HG03097 (cell line): ENCODE measurements at regions not wholly inside any gene's neighbourhood (a gene's known extent, or its start where the extent isn't known, plus 50 kb on each side); places are given as distances from the start of the nearest gene placed in this dataset.
"Not testable (repeated sequence)": the region's sequence is repeated elsewhere in the genome, so short reads cannot be mapped to it uniquely, and the experiment has no call there.

ENCODE experiments used
- ATAC-seq: cut with Tn5 transposase; IDR thresholded peaks from one replicate; pipeline ENCODE4 v1.9.1; 2021; ENCODE audit not compliant: unreplicated experiment, low FRiP score

DNA sequence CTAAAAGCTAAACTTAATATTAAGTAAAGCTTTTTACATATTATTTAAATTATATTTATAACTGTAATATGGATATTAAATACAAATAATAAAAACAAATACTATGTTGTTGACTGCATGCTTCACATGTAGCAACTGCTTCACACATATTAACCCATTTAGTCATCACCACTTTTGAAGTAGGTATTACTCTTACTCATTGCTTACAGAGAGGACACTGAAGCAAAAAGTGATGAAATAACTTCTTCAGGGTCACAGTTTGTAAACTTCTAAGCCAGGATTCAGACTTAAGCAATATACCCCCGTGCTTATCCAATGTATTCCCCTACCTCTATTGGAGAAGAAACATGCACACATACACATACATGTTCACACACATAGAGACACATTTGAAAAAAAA lies 166.6 kb downstream of the DKK2 start:
- no peak for ATAC-seq

- no peak for ATAC-seq
These were observed 167.6 kb downstream of the DKK2 start for GRCh38 chr4:106868381-106869035.

DNA sequence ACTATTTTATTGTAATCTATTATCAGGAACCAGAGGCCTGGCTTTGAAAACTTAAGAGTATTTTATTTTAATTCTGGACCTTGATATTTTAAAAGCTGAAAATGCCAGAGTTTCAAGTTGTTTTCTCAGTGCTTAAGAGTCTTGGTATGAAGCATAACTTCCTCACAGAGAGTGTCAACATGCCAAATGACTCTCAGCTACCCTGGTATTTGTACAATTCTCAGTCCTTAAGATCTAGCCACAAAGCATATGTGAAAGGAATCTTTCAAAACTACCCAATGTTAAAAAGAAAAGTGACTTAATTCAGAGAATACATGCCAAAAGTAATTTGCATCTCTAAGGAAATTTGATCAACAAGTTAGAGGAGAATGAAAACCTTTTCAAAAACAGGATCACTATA lies 171.9 kb downstream of the DKK2 start:
- ATAC-seq: no peak

- ATAC-seq: no peak
These were observed 181.4 kb downstream of the DKK2 start for GRCh38 chr4:106854569-106855351.

GRCh38 chr4:106852426-106852825 lies 183.7 kb downstream of the DKK2 start:
- no peak for ATAC-seq

DNA sequence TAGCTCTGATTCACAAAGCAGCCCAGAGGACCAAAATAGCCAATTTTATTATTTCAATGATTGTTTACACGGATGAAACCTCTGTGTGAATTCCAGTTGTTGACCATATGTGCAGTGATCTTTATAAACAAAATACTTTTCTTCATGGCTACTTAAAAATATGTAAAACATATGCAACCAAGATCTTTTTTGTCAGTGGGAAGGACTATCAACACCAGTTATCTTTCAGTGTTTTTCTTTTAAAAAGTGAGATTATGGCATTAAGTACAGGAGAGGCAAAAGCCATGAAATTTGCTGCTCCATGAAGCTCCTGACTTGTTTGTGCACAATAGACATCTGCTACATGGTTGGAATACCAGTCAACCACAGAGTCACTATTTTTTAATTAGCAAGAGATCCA lies 184.4 kb downstream of the DKK2 start:
- ATAC-seq: no peak

DNA sequence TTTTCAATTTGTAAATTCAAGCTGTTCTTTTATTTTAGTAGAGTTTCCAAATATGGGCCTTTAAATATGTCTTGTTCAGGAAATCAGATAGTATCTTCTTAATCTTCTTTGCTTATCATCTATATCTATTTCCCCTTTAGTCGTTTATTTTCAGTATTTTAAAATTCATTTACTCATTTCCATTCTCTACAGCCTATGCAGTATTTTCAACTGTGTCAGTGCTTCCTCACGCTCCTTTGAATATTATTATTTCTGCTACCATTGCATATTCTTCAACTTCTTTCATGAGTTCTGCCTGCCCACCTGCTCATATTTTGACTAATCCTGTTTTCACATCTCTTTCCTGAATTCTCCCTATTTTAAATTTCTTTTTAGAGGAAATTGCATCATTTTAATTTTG lies 185.4 kb downstream of the DKK2 start:
- no peak for ATAC-seq

GRCh38 chr4:106835919-106836318 lies 200.2 kb downstream of the DKK2 start:
- no peak for ATAC-seq

DNA sequence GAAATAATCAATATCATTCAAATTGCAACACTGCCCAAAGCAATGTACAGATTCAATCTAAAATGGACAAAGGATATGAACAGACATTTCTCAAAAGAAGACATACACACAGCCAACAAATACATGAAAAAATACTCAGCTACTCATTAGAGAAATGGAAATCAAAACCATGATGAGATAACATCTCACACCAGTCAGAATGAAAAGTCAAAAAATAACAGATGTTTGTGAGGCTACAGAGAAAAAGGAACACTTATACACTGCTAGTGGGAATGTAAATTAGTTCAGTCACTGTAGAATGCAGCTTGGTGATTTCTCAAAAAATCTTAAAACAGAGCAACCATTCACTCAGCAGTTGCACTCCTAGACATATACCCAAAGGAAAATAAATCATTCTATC lies 205.2 kb downstream of the DKK2 start:
- ATAC-seq: peak; percentile 61

DNA sequence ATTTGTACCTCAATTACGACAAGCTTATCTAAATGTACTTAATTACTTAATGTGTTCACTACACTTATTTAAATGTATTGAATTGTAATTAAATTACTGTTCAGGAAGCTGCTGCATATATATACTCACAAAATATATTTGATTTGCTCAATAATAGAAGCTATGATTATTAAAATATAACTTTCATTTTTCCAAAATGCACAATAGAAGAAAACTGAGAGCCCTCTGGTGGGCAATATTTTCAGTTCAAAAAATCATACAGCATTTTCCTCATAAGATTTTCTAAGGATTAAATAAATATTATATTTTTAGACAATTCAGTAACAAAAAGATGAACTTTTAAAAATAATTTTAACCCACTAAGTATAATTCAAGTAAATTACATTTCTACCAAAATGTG lies 217.3 kb downstream of the DKK2 start:
- no peak for ATAC-seq

DNA sequence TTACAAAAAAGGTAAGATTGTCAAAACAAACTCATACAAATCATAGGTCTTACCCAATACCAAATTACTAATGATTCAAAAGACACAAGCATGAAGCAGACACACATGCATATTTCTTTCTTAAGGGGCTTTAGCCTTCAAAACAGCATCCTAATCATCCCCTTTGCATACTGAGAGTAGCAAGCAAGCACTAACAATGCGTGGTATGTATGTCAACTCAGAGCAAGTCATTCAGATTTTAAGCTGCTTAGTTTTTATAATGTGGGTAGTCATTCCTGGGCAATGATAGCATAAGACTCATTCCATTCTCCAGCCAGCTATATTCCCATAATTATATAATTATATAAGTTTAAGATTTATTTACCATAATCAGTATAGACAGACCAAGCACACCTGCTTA lies 219.6 kb downstream of the DKK2 start:
- no peak for ATAC-seq

- ATAC-seq: no peak
These were observed 226.0 kb downstream of the DKK2 start for GRCh38 chr4:106810122-106810521.

DNA sequence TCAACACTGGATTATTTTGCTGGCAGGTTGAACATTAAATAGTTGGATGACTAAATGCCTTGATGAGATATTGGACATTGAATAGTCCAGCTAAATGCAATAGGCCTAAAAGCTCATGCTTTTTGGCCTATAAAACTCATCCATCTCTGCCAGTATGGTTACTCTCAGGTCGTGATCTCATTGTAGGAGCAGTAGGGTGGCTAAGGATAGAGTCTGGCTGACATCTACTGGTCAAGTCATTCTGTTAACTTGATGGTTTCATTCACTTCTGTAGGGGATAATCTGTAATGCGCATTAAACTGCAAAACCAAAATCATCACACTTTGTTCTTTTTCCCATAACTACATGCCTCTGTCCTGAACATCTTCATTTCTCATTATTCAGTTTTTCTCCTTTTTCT lies 227.0 kb downstream of the DKK2 start:
- ATAC-seq: peak; percentile 65

- ATAC-seq: no peak
These were observed 229.8 kb downstream of the DKK2 start for GRCh38 chr4:106806158-106806797.

GRCh38 chr4:106803083-106803482 lies 233.0 kb downstream of the DKK2 start:
- ATAC-seq: no peak

GRCh38 chr4:106801386-106801785 lies 234.7 kb downstream of the DKK2 start:
- no peak for ATAC-seq

DNA sequence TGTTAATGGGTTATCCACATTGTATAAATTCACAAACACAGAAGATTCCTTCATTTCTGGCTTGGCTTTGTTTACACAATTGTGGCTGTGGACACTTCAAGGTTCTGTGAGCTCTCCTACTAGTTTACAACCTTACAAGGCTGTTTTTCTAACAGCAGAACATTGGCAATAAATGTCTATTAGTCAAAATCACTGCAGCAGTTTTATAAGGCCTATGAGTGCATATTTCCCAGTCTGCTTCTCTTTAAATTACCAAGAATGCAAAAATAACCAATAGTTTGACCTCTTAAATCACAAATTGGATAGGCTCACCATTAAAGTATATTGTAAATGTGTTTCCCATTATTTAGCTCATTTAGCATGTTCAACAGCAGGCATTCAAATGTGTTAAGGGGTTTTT lies 239.2 kb downstream of the DKK2 start:
- no peak for ATAC-seq

- no peak for ATAC-seq
These were observed 240.8 kb downstream of the DKK2 start for GRCh38 chr4:106795326-106795725.

GRCh38 chr4:106793933-106794332 lies 242.2 kb downstream of the DKK2 start:
- ATAC-seq: no peak

DNA sequence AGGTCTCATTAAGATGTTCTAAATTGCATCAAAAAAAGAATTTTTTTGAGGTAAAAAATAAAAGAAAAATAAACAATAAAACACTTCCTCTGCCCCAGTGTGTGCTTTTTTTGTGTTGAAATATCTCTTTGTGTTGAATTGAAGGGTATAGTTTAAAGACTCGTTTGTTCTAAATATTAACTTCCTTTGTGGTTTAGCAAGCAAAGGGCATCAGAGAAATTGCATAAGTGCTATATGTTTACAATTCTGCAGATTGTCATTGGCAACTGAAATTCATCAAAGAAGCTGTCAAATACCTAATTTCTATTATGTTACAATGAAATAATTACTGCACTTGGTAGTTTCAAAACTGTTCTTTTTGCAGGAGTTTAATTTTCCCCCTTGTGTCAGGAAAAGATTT lies 260.5 kb downstream of the DKK2 start:
- ATAC-seq: no peak

DNA sequence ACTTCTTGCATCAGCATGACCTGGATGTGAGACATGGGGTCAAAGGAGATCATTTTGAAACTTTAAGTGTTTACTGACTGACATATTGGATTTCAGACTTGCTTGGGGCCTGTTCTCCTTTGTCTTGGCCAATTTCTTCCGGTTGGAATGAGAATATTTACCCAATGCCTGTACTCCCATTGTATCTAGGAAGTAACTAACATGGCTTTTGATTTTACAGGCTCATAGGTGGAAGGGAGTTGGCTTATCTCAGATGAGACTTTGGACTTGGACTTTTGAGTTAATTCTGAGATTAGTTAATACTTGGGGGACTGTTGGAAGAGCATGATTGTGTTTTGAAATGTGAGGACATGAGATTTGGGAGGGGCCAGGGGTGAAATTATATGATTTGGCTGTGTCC lies 262.1 kb downstream of the DKK2 start:
- ATAC-seq: not testable (repeated sequence)
